GM18909 (cell line): ENCODE measurements at regions not wholly inside any gene's neighbourhood (a gene's known extent, or its start where the extent isn't known, plus 50 kb on each side); places are given as distances from the start of the nearest gene placed in this dataset.
"Not testable (repeated sequence)": the region's sequence is repeated elsewhere in the genome, so short reads cannot be mapped to it uniquely, and the experiment has no call there.

ENCODE experiments used
- ATAC-seq: cut with Tn5 transposase; IDR thresholded peaks from one replicate; pipeline ENCODE4 v1.9.1; 2021; ENCODE audit warnings: mild to moderate bottlenecking; ENCODE audit not compliant: unreplicated experiment, poor library complexity

- ATAC-seq = no peak
Observed at GRCh38 chr6:156616495-156616894, 160.7 kb upstream of the ARID1B start.

- ATAC-seq = no peak
Observed at GRCh38 chr6:156613996-156614395, 163.2 kb upstream of the ARID1B start.

GRCh38 chr6:156612361-156612760 lies 164.8 kb upstream of the ARID1B start:
- no peak for ATAC-seq

GRCh38 chr6:156602066-156602385 lies 175.2 kb upstream of the ARID1B start:
- no peak for ATAC-seq

GRCh38 chr6:156601152-156602065 lies 175.8 kb upstream of the ARID1B start:
- ATAC-seq = no peak

DNA sequence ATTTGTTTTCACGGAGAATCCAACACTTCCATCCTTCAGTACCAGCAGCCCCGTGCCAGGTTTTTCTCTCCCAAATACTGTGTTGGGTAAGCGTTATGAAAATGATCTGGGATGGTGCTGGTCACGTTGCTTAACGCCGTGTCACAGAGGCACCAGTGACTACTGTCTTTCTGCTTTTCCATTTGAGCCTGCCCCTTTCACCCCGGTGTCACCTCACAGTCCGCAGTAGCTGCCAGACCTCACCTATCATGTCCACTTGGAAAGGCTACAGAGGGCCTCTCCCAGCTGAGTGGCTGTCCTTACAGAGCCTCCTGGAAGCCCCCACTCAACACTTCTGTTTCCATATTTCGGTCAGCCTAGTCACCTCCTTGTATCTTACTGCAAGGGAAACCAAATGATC lies 176.5 kb upstream of the ARID1B start:
- ATAC-seq = no peak

DNA sequence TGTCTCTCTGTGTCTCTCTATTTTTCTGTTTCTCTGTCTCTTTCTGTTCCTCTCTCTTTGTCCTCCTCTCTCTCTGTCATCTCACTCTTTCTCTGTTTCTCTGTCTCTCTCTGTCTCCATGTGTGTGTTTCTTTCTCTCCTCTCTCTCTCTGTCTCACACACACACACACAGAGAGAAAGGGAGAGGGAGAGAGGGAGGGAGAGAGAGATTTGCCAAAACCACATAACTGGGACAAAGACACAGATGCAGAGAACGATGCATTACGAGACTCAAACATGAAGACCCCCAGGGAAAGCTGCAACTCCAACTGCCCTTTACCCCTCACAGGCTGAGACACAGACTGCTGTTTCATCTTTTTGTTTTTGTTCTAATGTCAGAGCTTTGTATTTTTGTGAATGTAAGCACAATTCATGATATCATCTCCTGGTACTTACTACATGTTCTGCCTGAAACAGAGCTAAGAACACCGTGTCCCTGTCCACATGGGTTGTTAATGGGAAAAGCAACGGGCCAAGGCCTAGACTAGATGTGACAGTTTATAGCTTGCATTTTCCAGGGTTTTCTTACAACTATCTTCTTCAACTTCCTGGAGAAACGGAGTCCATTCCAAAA lies 177.1 kb upstream of the ARID1B start:
- ATAC-seq = no peak

- ATAC-seq = no peak
Observed at GRCh38 chr6:156599366-156599765, 177.8 kb upstream of the ARID1B start.

GRCh38 chr6:156598855-156599180 lies 178.4 kb upstream of the ARID1B start:
- no peak for ATAC-seq

DNA sequence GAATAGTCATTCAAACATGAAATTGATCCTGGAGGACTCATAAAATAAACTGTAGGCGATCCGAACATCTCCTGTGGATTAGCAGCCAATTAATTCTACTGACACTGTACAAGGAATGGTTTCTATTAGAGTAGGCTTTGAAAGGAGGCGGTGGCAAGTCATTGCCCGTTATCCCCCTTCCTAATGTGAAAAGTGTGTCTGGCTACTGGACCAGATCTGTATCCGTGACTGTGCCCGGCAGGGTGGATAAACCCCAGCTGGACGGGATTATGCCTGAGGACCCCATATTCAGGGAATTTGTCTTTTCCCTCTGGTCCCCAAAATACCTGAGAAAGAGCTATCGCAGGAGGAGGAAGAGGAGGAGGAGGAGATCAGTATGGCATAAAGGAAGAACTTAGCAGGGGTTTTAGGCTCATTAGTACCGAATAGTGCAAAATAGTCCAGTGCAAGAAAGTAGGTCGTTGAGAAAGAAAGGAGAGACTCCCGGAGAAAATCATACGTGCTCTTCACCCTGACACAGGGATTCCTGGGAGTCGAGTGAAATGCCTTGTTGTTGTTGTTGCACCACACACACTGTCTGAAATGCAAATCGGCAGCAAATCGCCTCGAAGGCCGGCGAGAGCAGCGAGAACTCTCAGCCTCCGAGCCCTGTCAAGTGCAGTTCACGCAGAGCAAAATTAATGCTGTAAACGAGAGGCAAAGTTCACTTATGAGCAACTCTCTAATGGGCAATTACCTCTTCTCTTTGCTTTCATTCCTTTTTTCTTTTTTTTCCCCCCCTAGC lies 178.9 kb upstream of the ARID1B start:
- no peak for ATAC-seq

DNA sequence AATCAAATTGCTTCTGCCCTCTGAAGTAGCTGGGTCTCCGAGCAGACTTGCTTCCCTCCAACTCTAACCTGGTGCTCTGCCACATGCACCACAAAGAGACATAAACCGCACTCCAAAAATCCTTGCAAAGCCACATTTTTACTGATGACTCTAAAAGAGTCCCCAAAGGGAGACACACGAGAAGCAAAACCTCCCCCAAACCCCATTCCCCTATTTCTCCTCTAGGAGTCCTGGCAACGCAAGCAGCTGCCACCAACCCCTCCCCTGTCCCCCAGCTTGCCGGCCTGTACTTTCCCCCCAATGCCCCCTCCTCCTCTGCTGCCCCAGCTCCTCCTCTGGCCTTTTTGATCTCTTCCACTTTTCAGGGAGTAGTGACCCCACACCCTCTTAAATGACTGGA lies 180.1 kb upstream of the ARID1B start:
- no peak for ATAC-seq

GRCh38 chr6:156595476-156595875 lies 181.7 kb upstream of the ARID1B start:
- ATAC-seq = no peak

- ATAC-seq = no peak
Observed at GRCh38 chr6:156593893-156594292, 183.3 kb upstream of the ARID1B start.

DNA sequence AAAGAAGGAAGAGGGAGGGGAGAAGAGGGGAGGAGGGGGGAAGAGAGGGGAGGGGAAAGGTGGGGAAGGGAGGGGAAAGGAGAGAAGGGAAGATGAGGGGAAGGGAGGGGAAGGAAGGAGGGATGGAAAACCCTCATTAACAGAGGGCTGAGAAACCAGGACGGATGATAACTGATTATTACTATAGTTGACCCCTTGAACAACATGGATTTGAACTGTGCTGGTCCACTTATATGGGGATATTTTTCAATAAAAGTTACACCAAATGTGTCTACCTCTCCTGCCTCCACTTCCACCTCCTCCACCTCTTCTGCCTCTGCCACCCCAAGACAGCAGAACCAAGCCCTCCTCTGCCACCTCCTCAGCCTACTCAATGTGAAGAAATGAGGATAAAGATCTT lies 184.1 kb upstream of the ARID1B start:
- ATAC-seq = no peak

DNA sequence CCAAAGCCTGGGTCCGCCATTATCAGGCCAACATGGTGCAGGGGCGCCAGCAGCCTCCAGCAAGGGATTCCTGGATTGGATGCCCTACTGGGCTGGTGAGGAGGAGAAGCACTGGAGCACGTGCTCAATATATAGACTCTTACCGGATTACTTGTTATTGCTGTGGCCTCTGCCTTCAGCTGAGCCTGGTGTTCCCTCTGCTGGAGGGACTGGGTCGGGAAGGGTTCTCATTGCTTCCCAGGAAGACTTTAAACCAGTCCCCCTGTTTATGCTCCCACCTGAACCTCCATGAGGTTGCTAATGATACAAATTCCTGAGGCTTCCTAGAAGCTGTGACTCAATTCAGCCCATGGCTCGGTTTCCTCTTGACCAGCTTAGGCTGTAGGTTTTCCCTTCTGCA lies 186.7 kb upstream of the ARID1B start:
- no peak for ATAC-seq

- ATAC-seq = no peak
Observed at GRCh38 chr6:156589281-156589680, 187.9 kb upstream of the ARID1B start.

DNA sequence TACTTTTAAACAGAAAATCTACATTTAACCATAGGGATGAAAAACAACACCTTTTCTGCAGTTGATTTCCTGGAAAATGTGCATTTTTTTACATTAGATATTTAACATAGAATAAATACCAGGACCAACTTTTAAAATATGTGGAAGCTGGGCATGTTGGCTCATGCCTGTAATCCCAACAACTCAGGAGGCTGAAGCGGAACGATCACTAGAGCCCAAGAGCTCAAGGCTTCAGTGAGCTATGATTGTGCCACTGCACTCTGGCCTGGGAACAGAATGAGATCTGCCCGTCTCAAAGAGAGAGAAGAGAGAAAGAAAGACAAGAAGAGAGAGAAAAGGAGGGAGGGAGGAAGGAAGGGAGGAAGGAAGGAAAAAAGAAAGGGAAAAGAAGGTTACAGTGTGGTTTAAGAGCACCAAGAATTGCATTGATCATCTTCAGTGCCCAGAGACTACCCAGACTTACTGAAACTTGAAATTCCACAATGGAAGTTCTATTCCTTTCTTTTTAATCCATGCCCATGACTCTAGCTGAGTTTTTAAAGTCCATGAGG lies 189.4 kb upstream of the ARID1B start:
- no peak for ATAC-seq

DNA sequence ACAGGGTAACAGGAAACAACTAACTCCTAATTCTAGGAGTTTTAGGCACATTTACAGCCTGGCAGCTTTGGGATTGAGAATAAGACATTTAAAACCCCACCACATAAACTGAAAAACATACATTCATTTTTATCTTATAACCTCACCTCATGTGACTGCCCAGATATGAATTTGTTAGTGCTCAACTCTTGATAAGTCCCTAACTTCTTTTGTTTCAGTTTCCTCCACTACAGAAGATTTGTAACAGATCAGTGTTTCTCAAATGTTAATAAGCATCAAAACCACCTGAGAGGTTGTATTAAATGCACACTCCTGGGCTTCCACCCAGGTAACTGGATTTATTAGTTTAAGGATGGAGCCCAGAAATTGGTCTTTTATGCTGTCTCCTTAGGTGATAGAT lies 190.1 kb upstream of the ARID1B start:
- no peak for ATAC-seq

GRCh38 chr6:156585859-156586258 lies 191.3 kb upstream of the ARID1B start:
- ATAC-seq = no peak

GRCh38 chr6:156584121-156584520 lies 193.1 kb upstream of the ARID1B start:
- ATAC-seq = not testable (repeated sequence)

DNA sequence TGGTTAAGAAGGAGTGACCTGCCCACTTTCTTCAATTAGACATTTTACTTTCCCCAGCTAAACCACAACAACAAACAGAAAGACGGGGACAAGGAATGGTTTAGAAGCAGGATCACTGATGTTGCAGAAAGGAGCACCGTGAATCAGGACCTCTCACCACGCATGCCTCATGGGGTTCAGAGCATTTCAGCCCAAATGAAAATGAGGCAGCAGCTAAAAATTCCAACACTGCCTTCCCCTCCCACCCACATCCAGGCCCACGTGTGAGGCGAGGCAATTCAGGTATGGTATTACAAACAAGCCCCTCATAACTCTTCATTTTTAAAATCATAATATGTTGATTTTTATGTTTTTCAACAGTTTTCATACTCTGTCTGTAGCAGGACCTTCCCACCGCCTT lies 194.1 kb upstream of the ARID1B start:
- ATAC-seq = no peak
